Astrocyte of the spinal cord (primary cell): ENCODE measurements at regions not wholly inside any gene's neighbourhood (a gene's known extent, or its start where the extent isn't known, plus 50 kb on each side); places are given as distances from the start of the nearest gene placed in this dataset.

Experiments
- DNase-seq: peaks from one replicate; pipeline ENCODE4 v3.0.0; 2011; ENCODE audit warnings: low read depth, low spot score
- H3K4me3 ChIP-seq: 2 replicates; pipeline ENCODE4 v1.5.1; 2011; ENCODE audit warnings: low read depth, mild to moderate bottlenecking, low read length, moderate library complexity
- in situ Hi-C: cut with HindIII; loops from 2 replicates; pipeline ENCODE4 v1.10.0; 2017; ENCODE audit warnings: low sequenced_read_pairs
- TF ChIP-seq, protein P1 (sequence below): IDR thresholded peaks from 2 replicates; pipeline ENCODE4 v1.5.1; 2012; ENCODE audit warnings: low read depth, mild to moderate bottlenecking, low read length, inconsistent platforms

DNA sequence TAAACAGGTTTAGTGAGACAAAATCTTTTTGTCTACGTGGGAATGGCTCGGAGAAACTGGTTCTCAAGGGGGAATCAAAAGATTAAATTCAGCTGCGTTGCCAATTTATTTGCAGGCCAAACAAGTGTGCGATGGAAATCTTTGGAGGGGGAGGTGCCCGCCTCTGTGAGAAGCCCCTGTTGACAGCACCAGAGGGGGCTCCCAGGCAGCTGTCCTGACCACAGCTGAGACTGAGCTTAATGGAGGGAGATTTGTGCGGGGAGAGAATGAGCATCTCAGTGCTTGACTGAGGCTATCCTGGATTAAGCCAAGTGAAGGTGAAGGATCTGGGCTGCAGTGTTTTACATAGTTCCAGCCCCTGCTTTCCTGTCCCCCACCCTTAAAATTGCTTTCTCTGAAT is 169.7 kb downstream of the ATG4C start:
- H3K4me3 ChIP-seq = no peak overlapping the region
- in situ Hi-C loops = no loop called here
- TF ChIP-seq, protein P1, sequence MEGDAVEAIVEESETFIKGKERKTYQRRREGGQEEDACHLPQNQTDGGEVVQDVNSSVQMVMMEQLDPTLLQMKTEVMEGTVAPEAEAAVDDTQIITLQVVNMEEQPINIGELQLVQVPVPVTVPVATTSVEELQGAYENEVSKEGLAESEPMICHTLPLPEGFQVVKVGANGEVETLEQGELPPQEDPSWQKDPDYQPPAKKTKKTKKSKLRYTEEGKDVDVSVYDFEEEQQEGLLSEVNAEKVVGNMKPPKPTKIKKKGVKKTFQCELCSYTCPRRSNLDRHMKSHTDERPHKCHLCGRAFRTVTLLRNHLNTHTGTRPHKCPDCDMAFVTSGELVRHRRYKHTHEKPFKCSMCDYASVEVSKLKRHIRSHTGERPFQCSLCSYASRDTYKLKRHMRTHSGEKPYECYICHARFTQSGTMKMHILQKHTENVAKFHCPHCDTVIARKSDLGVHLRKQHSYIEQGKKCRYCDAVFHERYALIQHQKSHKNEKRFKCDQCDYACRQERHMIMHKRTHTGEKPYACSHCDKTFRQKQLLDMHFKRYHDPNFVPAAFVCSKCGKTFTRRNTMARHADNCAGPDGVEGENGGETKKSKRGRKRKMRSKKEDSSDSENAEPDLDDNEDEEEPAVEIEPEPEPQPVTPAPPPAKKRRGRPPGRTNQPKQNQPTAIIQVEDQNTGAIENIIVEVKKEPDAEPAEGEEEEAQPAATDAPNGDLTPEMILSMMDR = no peak
- DNase-seq = no peak

DNA sequence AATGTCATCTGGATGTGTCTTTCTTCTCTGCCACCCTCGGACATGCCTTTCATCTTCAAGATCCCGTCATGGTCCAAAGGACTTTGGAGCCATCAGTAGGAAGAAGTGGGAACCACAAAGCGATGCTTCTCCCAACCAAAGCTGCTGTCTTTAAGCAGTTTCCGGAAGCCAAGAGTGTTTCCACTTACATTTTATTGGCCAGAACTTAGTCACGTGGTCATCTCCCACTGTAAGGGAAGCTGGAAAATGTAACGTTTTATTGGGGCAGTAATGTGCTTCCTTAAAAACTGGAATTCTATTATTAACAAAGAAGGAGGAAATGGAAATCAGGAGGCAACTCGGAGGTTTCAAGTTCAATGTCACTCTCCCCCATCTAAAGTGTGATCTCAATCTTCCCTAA is 170.8 kb downstream of the ATG4C start:
- H3K4me3 ChIP-seq = no peak overlapping the region
- in situ Hi-C loops = no loop called here
- TF ChIP-seq, protein P1 = no peak
- DNase-seq = no peak

DNA sequence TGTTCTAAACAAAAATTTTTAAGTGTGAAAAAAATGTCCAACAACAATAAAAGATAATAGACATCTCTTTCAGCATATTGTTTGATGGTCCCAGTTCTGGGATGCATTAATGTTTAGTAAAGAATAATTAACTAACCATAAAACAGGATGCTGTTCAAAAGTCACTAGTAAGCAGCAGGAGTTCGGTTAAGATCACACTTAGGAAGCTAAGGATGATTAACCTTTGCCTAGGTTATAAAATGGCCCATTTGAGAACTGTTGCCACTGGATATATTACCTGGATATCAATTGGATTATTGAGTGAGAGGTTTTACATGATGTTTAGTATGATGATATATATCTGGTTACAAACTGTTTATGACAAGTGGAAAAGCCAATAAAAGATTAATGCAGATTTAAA is 171.7 kb downstream of the ATG4C start:
- H3K4me3 ChIP-seq = no peak overlapping the region
- TF ChIP-seq, protein P1 = no peak
- DNase-seq = no peak
- in situ Hi-C loops = no loop called here

DNA sequence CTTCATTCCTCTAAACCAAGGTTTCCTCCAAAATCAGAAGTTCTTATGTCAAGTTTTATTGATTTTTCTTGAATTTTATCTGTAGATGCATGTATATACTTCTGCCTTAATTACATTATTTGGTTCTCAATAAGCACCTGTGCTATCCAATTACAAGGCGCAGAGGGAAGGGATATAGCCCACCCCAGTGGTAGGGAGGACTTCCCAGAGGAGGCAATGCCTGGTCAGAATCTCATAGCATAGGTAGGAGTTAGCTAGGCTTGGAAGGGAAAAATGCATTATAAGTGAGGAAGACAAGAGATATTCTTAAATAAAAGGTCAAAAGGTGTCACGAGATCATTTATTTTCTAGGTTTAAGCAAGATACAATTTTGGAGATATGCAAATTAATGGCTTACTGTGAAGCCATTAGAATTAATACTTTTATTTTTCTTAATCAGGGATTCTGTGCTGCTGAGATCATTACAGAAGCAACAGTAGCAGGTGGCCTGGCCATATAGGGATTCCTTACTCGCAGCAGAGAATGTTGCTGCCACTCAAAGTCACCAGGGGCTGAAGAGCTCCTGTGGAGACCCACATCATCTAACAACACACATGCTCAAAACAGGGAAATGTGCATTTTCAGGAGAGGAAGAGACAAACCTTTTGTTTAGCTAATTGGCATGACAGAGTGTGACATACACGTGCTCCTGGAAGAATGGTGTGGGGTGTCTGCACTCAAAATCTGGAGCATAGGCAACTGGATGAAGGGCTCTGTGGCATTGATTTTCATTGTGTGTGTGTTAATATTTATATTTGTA is 178.3 kb downstream of the ATG4C start:
- no peak for DNase-seq

DNA sequence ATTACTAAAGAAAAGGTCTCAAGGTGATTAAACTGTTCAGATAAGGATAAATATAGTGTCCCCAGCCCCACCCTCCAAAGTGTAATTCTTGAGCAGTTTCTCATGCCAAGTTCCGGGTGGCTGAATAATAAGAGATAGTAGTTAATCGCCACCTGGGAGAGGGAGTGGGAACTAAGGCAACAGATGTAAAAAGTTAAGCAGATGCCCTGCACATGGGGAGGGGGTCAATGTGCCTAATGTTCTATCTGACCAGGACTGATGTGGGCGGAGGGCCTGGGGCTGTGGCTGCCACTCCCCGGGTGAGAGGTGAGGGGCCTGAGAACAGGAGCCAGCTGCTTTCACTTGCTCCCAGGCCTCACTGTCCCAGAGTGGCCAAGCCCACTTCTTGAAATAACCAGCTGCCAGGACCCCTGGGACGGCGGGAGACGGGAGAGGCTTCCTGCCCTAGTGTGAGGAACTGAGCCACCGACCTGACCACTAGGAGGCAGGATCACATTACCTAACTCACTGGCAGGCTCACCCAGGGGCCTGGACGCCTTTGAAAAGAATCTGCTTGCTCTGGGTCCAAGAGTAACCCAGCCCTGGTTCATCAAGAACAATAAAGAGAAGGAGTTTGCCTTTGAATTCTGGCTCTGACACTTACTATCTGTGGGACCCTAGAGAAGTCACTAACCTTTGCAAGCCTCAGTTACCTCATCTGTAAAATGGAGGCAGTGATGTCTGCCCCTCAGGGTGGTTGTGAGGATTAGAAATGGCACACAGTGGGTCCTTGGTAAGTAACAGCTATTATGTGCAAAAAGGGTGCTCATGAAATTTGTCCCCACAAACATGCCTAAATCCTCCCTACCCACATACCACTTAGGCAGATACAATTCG is 179.2 kb downstream of the ATG4C start:
- DNase-seq = peak; percentile 39
- in situ Hi-C loops = no loop called here
- TF ChIP-seq, protein P1 = peak; percentile 66
- no peak overlapping the region for H3K4me3 ChIP-seq

More for the DNA sequence above, 178.3 kb downstream of the ATG4C start:
- in situ Hi-C loops = no loop called here
- H3K4me3 ChIP-seq = no peak overlapping the region
- TF ChIP-seq, protein P1 = no peak

DNA sequence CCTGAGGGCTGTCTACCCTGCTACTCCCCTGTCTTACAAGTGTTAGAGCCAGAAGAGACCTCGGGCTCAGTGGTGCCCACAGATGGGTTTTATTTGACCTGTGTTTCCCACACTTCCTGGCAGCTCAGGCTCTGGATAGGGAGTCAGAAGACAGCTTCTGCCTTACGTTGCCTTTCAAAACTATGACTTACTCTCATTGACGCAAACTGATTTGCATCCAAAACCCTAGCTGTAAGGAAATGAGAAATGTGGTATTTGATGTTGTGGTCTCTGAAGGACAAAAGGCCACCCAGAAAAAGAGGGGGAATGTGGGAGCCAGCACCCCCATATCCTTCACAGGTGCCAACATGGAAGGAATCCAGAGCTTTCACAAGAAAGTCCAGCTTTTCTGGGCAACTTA is 180.2 kb downstream of the ATG4C start:
- DNase-seq = no peak
- in situ Hi-C loops = no loop called here
- TF ChIP-seq, protein P1 = no peak
- H3K4me3 ChIP-seq = no peak overlapping the region
